Common myeloid progenitor, CD34-positive (primary cell): ENCODE measurements at regions not wholly inside any gene's neighbourhood (a gene's known extent, or its start where the extent isn't known, plus 50 kb on each side); places are given as distances from the start of the nearest gene placed in this dataset.

Experiments
- CTCF ChIA-PET: fragments of 350-600 bp; sonication (Branson Sonifier 250); formaldehyde crosslinking; loops from one replicate; lab custom pipeline; 2021; ENCODE audit warnings: antibody characterized with exemption; lab: Charles Lee
- POLR2A ChIA-PET: fragments of 350-600 bp; sonication (Branson Sonifier 250); formaldehyde crosslinking; loops from one replicate; lab custom pipeline; 2021; ENCODE audit warnings: antibody characterized with exemption; lab: Charles Lee
- DNase-seq, 3 donors: peaks; one replicate each; pipeline versions ENCODE4 v3.0.0 to v3.0.0-alpha.2; 2013
- H3K27ac ChIP-seq, 2 experiments: 1 replicate in 1 of 2; 2 replicates in 1 of 2; pipeline ENCODE4 v1.7.0; 2013; ENCODE audit warnings: inconsistent platforms in 2 of 2, low read length in 2 of 2, mild to moderate bottlenecking in 2 of 2, low read depth in 1 of 2, moderate library complexity in 1 of 2; ENCODE audit not compliant: severe bottlenecking in 2 of 2, insufficient read depth in 1 of 2, poor library complexity in 1 of 2
- H3K27me3 ChIP-seq, 5 experiments: replicated peaks in 2 of 5; 1 replicate in 3 of 5; 2 replicates in 2 of 5; pipeline versions ENCODE4 v1.6.1 to v1.7.0; 2013; ENCODE audit warnings: low read length in 4 of 5, mild to moderate bottlenecking in 2 of 5, moderate library complexity in 2 of 5, inconsistent platforms in 1 of 5; ENCODE audit not compliant: insufficient read depth in 5 of 5, control insufficient read depth in 4 of 5
- H3K36me3 ChIP-seq, 4 experiments: 1 replicate in 2 of 4; 2 replicates in 2 of 4; pipeline versions ENCODE4 v1.6.1 to v1.7.0; 2013; ENCODE audit warnings: low read length in 3 of 4, control low read depth in 1 of 4, mild to moderate bottlenecking in 1 of 4; ENCODE audit not compliant: control insufficient read depth in 4 of 4, insufficient read depth in 4 of 4
- H3K4me1 ChIP-seq, 4 experiments: 1 replicate in 3 of 4; 2 replicates in 1 of 4; pipeline versions ENCODE4 v1.6.1 to v1.7.1; 2013; ENCODE audit warnings: low read length in 3 of 4, mild to moderate bottlenecking in 3 of 4, control low read depth in 1 of 4, inconsistent platforms in 1 of 4, moderate library complexity in 1 of 4; ENCODE audit not compliant: control insufficient read depth in 4 of 4, insufficient read depth in 4 of 4; ENCODE audit errors: control extremely low read depth in 1 of 4
- H3K4me3 ChIP-seq, 7 experiments: 1 replicate in 4 of 7; 2 replicates in 3 of 7; pipeline versions ENCODE4 v1.5.1 to v1.7.0; 2013; ENCODE audit warnings: mild to moderate bottlenecking in 7 of 7, low read length in 6 of 7, moderate library complexity in 6 of 7, inconsistent platforms in 2 of 7, low read depth in 2 of 7, control low read depth in 1 of 7; ENCODE audit not compliant: insufficient read depth in 4 of 7, control insufficient read depth in 1 of 7; ENCODE audit errors: extremely low read depth in 1 of 7
- H3K9me3 ChIP-seq, 5 experiments: 1 replicate in 4 of 5; 2 replicates in 1 of 5; pipeline versions ENCODE4 v1.6.1 to v1.7.1; 2013; ENCODE audit warnings: low read length in 4 of 5, mild to moderate bottlenecking in 2 of 5, inconsistent platforms in 1 of 5, low read depth in 1 of 5, moderate library complexity in 1 of 5; ENCODE audit not compliant: control insufficient read depth in 4 of 5, insufficient read depth in 2 of 5; ENCODE audit errors: control extremely low read depth in 1 of 5
- WGBS: methylation state at CpG from one replicate; pipeline ENCODE4 v1.1.5; 2013; ENCODE audit not compliant: insufficient coverage; 5-methylcytosine and 5-hydroxymethylcytosine counted together

- CTCF ChIA-PET, result interaction anchor here (0.6 kb wide), 1 partner anchor 53 kb away, joined by 3 read pairs; no protein-coding TSS in a partner anchor
- no peak for DNase-seq
- WGBS, result 100% methylated on average over 1 of the region's 5 CpGs
Measured at GRCh38 chr10:94178475-94179253, 184.1 kb downstream of the NOC3L start.

GRCh38 chr10:94180576-94180975, 182.2 kb downstream of the NOC3L start:
- Histone ChIP-seq H3K9me3 (peaks cover 0 to 3% (median 0%) of the 10 kb centered on the region in 5 experiments), H3K27me3 (peaks cover 0 to 13% (median 0%) of the 10 kb centered on the region in 5 experiments), H3K36me3 (no peaks in the 10 kb centered on the region), H3K4me3 (no peak overlapping the region), H3K4me1 (no peaks in the 10 kb centered on the region), H3K27ac (no peak overlapping the region)
- no CpG with 5 or more reads among the region's 2 CpGs for WGBS
- no peak for DNase-seq
- POLR2A ChIA-PET, result no interaction called here
- CTCF ChIA-PET, result no interaction called here

More at GRCh38 chr10:94178475-94179253, 184.1 kb downstream of the NOC3L start:
- Histone ChIP-seq H3K36me3 (no peaks in the 10 kb centered on the region), H3K27me3 (peaks cover 0 to 13% (median 0%) of the 10 kb centered on the region in 5 experiments), H3K27ac (no peak overlapping the region), H3K4me3 (no peak overlapping the region), H3K9me3 (peaks cover 0 to 2% (median 0%) of the 10 kb centered on the region in 5 experiments), H3K4me1 (no peaks in the 10 kb centered on the region)
- POLR2A ChIA-PET, result no interaction called here

- Histone ChIP-seq H3K27me3 (peaks cover 0 to 4% (median 0%) of the 10 kb centered on the region in 5 experiments), H3K36me3 (no peaks in the 10 kb centered on the region), H3K9me3 (peaks cover 0 to 3% (median 0%) of the 10 kb centered on the region in 5 experiments), H3K27ac (no peak overlapping the region), H3K4me3 (no peak overlapping the region), H3K4me1 (no peaks in the 10 kb centered on the region)
- DNase-seq, result no peak
- ChIA-PET CTCF (no interaction called here), POLR2A (no interaction called here)
- WGBS, result 92% methylated on average over 3 of the region's 7 CpGs
Measured at GRCh38 chr10:94183666-94184264, 179.0 kb downstream of the NOC3L start.

GRCh38 chr10:94186722-94187121, 176.0 kb downstream of the NOC3L start:
- POLR2A ChIA-PET, result no interaction called here
- Histone ChIP-seq H3K4me1 (no peaks in the 10 kb centered on the region), H3K4me3 (no peak overlapping the region), H3K27me3 (peaks cover 0 to 4% (median 2%) of the 10 kb centered on the region in 5 experiments), H3K9me3 (peaks cover 0 to 3% (median 0%) of the 10 kb centered on the region in 5 experiments), H3K27ac (no peak overlapping the region), H3K36me3 (no peaks in the 10 kb centered on the region)
- CTCF ChIA-PET, result no interaction called here
- no CpG with 5 or more reads among the region's 2 CpGs for WGBS
- DNase-seq, result no peak

GRCh38 chr10:94192333-94192732, 170.4 kb downstream of the NOC3L start:
- WGBS, result 100% methylated on average over 2 of the region's 3 CpGs
- no peak overlapping the region for H3K4me3 ChIP-seq
- peaks cover 1 to 14% (median 4%) of the 10 kb centered on the region in 5 experiments for H3K27me3 ChIP-seq
- ChIA-PET CTCF (interaction anchor here (1.1 kb wide), 1 partner anchor 9 kb away, joined by 3 read pairs; no protein-coding TSS in a partner anchor), POLR2A (interaction anchor here (0.6 kb wide), 1 partner anchor 996 kb away, joined by 3 read pairs; no protein-coding TSS in a partner anchor)
- H3K27ac ChIP-seq, result no peak overlapping the region
- no peaks in the 10 kb centered on the region for H3K36me3 ChIP-seq
- DNase-seq, result no peak
- H3K4me1 ChIP-seq, result no peaks in the 10 kb centered on the region
- peaks cover 0 to 2% (median 0%) of the 10 kb centered on the region in 5 experiments for H3K9me3 ChIP-seq

- POLR2A ChIA-PET, result no interaction called here
- Histone ChIP-seq H3K9me3 (peaks cover 0 to 2% (median 0%) of the 10 kb centered on the region in 5 experiments), H3K4me3 (no peak overlapping the region), H3K27ac (no peak overlapping the region), H3K27me3 (peaks cover 1 to 14% (median 4%) of the 10 kb centered on the region in 5 experiments), H3K36me3 (no peaks in the 10 kb centered on the region), H3K4me1 (no peaks in the 10 kb centered on the region)
- DNase-seq, result no peak
- 100% methylated on average over 1 of the region's 1 CpG for WGBS
- CTCF ChIA-PET, result interaction anchor here (1.1 kb wide), 1 partner anchor 10 kb away, joined by 3 read pairs; no protein-coding TSS in a partner anchor
Measured at GRCh38 chr10:94192974-94193373, 169.8 kb downstream of the NOC3L start.
